GM19351 (cell line): ENCODE measurements at regions not wholly inside any gene's neighbourhood (a gene's known extent, or its start where the extent isn't known, plus 50 kb on each side); places are given as distances from the start of the nearest gene placed in this dataset.
"Not testable (repeated sequence)": the region's sequence is repeated elsewhere in the genome, so short reads cannot be mapped to it uniquely, and the experiment has no call there.

Source experiments
- ATAC-seq: cut with Tn5 transposase; IDR thresholded peaks from one replicate; pipeline ENCODE4 v1.9.1; 2021; ENCODE audit warnings: mild to moderate bottlenecking, moderate library complexity; ENCODE audit not compliant: unreplicated experiment

DNA sequence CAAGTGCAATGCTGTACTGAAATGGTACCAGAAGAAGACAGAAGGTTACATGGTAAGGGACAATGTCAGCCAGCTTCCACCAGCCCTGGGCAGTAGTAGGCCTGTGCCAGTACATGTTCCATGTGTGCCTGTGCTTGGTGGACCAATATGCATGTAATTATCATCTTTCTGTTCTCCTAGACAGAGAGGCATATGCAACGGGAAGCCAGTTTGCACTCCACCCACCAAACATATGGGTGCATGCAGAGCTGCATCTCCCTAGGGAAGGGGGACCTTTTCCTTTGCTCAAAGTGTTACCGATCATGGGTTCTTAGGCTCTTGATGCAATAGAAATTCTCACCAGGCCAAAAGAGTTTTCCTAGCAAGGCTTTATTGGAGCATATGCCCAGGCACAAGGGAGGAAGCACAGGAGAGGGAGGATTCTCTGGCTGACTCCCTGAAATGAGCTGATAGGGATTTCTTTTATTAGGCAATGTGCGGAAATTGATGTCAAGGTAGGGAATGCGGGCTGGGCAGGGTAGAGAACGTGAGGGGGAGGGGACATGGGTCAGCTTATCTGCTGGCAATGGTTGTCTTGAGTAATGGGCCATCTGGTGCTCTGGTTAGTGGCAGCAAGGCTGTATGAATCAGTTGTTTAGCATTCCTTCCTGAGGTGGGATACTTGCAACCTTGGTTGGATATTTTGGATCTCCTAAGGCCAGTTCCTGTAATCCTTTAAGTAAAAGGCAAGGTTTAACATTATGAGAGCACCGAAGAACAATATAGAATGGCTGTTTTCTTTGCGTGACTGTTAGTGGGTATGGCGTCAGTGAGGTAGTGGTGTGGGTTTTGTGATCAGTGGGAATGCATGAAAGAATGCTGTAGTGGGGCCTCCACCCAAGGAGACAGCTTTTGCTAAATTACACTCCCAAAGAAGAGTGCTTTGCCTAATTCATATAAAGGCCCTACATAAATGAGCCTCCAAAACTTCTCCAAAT is 102.5 kb downstream of the CDRT15L2 start:
- ATAC-seq, result not testable (repeated sequence)

DNA sequence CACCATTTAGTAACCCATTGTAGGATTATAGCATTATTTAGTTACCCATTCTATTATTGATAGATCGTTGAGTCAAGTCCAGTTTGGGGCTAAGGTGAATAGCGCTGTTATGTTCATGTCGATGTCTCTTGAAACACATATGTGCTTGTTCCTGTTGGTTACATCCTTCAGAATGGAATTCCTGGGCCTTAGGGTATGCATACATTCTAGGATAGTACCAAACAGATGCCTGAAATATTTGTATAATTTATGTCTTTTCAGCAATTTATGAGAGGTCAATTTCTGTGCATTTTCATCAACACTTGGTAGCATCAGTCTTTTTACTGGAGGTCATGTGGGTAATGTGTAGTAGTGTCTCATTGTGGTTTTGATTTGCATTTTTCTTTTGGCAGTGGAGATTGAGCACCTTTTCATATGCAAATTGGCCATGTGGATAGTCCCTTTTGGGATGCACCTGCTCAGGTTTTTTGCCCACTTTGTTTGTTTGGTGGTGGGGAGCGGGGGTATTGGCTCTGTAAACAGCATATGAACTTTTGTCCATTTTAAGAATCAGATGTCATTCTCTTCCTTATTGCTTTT is 104.2 kb downstream of the CDRT15L2 start:
- not testable (repeated sequence) for ATAC-seq

DNA sequence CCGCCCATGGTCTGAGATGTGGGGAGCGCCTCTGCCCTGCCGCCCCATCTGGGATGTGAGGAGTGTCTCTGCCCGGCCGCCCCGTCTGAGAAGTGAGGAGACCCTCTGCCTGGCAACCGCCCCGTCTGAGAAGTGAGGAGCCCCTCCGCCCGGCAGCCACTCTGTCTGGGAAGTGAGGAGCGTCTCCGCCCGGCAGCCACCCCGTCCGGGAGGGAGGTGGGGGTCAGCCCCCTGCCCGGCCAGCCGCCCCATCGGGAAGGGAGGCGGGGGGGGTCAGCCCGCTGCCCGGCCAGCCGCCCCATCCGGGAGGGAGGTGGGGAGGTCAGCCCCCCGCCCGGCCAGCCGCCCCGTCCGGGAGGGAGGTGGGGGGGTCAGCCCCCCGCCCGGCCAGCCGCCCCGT is 105.5 kb downstream of the CDRT15L2 start:
- not testable (repeated sequence) for ATAC-seq

DNA sequence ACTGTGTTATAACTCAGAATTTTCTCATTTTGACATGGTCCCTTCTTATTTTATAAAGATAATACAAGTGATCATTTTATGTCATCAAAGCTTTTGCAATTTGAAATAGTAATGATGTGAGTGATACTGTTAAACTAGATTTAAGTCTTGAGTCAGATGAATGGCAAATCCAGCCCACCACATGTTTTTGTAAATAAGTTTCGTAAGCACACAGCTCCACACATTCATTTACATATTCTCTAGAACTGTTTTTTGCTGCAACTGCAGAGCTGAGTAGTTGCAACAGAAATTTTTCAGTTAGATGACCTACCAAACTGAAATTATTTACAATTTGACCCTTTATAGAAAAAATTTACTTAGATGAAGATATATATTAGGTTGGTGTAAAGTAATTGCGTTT is 108.1 kb downstream of the CDRT15L2 start:
- not testable (repeated sequence) for ATAC-seq

DNA sequence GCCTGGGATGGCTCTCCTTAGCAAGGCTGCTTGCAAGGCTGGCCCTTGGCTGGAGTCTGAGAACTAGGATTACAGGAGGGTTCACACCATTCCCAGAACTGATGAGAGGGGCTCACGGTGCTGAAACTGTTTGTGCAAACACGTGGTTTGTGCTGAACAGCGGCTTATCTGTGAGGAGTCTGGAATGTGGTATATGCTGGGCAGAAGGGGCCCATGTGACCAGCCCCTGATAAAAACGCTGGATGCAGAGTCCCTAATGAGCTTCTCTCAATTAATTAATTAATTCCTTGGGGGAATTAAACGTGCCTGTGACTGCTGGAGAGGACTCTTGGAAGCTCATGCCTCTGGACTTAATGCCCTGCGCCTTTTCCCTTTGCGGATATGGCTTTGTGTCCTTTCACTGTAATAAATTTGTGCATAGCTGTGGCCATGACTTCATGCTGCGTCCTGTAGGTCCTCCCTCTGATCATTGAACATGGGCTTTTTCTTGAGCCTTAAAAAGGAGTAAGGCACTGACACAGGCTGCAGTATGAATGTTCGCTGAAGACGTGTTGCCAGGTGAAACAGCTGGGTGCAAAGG is 109.7 kb downstream of the CDRT15L2 start:
- ATAC-seq, result not testable (repeated sequence)

DNA sequence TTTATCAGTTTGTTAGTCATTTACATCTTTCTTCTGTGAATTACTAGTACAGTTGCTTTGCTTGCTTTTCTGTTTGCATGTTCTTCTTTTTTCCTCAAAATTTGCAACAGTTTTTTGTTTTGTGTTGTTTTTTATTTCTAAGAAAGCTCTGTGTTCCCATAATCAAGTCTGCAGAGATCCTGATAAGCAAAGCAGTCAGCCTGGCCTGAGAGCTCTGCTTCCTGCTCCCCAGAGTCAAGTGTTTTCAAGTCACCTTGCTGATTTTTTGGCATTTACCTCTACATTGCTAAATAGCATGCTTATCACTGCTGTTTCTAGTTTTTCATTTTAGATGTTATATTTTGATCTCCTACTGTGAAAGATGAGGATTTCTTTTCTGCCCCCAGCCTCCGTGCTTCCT is 113.2 kb downstream of the CDRT15L2 start:
- not testable (repeated sequence) for ATAC-seq

DNA sequence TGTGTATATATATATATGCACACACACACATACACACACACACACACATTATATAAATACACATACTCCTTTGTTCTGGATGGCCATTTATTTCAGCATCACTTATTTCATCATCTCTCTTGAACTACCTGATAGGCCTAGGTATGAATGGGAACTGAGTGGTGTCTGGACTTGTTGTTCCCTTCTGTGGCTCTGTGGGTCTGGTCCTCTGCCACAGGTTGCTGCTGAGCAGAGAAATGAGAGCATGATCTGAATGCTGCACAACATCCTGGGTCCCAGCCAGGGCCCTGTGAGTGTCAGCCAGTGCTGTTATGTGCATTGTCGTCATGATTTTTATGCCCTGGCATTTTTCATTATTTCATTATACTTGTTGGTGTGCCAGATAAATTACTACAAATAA is 116.3 kb downstream of the CDRT15L2 start:
- not testable (repeated sequence) for ATAC-seq

DNA sequence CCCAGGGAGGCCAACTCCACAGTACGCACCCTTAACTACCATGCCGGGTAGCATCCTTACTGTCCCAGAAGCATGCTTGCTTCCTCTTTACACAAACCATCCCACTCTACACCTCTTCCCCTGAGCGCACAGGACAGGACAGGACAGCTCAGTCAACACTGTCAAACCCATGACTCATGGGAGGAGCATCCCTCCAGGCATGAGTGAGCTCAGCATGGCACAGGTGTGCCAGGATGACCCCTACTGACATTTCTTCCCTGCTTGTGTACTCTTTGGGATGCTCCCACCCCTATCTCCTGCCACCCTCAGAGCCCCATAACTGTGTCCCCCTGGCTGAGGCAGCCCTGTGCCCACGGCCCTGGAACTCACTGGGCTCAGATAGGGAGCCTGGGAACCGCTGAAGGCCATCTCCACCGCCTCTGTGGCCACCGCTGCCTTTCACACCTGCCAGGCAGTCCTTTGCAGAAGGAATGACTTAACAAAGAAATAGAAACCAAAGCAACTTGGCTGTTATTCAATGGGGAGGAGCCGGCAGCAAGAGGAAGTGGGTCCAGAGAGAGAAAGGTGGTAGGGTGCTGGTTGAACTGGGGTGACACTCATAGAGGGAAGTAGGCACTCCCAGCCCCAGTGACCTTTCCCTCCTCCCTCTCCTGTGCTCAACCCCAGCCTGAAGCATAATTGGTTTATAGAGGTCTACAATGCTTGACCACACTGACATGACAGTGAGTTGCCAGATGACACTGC is 119.1 kb downstream of the CDRT15L2 start:
- ATAC-seq, result peak; percentile 93

DNA sequence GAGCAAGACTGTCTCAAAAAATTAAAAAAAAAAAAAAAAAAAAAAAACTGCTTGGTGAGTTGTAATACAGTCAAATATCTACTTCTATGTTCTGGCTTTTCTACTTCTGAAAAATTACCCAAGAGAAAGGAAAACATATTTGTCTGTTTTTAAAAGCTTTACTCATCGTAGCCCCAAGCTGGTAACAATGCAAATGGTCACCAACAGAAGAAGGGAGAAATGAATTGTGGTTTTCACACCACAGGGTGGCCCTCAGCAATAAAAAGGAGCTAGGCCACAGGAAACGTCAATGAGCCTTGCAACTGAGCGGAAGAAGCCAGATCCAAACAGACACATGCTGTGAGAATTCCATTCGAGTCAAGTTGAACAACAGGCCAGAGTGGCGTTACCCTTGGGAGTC is 121.0 kb downstream of the CDRT15L2 start:
- not testable (repeated sequence) for ATAC-seq

DNA sequence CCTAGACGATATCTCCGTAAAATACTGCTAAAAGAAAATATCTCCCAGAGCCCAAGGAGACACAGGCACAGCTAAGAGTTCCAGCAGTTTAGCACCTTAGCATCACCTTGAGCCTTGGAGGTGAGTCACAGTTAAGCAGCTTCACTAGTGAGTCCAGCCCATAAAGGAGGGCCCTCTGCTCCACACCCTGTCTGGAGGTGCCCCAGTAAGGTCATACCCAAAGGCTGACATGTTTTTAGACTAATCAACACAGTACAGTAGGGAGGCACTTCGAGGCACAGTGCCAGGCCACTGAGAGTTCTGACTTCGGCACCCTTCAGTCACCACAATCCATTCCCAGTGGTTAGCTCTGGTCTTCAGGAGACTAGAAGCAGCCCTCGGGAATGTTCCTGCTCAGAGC is 121.8 kb downstream of the CDRT15L2 start:
- ATAC-seq, result not testable (repeated sequence)

DNA sequence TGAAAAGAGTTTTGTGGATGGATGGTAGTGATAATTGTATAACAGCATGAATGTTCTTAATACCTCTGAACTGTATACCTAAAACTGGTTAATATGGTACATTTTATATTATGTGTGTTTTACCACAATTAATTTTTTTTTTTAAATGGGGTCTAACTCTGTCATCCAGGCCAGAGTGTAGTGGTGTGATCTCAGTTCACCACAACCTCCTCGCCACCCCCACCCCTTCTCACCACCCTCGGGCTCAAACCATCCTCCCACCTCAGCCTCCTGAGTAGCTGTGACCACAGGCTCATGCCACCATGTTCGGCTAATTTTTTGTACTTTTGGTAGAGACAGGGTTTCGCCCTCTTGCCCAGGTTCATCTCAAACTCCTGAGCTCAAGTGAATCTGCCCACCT is 123.2 kb downstream of the CDRT15L2 start:
- no peak for ATAC-seq

DNA sequence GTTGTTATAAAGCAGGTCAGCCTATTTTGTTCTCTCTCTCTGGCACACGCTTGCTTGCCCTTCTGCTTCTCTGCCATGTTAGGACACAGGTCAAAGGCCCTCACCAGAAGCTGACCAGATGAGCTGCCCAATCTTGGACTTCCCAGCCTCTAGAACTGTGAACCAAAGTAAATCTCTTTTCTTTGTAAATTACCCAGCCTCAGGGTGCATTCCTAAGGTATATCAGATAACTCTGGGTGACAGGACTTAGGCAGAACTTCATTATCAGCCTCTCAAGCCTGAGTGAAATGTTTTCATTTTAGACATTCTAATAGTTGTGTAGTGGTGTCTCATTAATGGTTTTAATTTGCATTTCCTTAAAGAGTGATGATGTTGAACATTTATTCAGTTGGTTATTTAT is 124.3 kb downstream of the CDRT15L2 start:
- ATAC-seq, result no peak

DNA sequence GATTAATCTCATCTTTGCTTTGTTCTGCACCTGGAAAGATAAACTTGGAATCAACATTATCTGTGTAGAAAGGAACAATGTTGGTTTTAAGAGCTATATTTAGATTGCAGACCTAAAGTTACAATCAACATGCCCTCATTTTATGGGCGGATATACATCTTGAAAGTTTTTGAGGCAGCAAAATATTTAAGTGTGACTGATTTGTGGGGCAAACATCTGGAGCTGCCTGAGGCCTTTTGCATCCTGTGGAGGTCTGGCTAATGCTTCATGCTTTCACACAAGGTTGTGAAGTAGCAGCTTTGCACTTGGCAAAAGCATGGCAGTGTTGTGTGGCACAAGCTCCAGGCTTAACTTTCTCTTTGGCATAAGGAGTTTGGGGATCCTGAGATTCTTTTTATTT is 125.7 kb downstream of the CDRT15L2 start:
- ATAC-seq, result not testable (repeated sequence)

DNA sequence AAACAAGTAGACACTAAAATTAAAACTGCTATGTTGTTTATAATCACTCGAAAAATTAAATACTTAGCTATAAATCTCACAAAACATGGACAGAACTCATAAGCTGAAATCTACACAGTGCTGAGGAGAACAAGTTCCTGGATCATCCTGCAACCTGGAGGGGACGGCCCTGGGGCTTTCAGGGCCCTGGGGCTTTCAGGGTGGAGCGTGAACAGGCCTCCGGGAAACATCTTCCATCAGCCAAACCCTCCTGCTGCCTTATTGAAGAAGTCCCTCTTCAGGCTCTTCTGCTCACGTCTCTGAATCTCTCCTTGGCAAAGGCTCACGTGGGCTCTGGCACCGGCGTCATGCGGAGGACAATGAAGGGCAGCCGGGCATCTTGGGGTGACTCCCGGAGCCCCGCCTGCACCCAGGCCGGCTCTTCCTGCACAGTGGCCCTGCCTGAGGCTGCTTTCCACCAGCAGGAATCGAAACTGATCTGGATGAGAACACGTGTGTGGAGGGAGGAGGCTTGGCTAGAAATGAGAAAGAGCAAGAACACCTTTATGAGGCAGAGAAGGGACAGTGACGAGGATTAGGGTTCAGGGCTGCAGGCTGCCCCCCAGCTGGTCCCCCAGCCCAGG is 127.3 kb downstream of the CDRT15L2 start:
- ATAC-seq, result no peak

DNA sequence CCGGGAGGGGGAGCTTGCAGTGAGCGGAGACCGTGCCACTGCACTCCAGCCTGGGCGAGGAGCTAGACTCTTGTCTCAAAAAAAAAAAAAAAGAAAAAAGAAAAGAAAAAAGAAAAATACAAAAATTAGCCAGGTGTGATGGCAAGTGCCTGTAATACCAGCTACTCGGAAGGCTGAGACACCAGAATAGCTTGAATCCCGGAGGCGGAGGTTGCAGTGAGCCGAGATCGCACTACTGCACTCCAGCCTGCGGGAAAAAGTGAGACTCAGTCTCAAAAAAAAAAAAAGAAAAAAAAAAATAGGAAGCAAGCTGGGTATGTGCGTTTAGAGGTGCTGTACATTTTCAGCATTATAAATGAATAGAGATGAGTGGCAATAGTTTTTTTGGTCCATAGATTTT is 129.3 kb downstream of the CDRT15L2 start:
- not testable (repeated sequence) for ATAC-seq

DNA sequence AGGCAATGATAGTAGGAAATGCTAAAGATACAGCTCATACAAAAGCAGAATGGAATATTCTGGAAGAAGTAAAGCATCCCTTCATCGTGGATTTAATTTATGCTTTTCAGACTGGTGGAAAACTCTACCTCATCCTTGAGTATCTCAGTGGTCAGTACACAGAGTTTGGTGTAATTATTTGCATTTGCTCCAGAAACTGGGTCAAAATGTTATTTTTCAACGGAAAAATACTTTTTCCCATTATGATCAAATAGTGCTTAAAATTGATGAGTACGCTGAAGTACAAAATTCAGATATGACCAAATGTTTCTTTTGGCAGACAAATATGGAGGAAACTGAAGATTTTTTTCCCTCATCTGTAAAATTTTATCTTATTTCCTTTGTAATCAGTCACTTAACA is 137.0 kb downstream of the CDRT15L2 start:
- ATAC-seq, result not testable (repeated sequence)

DNA sequence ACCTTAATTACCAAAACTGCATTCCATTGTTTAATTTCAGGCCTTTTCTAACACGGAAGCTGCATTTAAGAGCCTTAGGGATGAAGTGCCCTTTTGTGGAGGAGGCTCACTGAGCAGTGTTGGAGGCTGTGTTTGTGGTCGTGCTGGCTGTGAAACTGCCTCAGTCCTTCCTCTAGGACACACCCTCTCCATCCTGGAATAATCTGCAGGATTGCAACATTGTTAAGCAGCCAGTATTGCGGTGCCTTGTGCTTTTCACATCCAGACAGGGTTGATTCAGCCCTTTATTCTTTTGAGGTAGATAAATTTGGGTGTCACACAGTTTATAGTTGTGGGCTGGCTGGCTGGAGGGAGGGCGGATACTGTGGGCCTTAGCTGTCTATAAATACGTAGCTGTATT is 141.6 kb downstream of the CDRT15L2 start:
- ATAC-seq, result no peak

DNA sequence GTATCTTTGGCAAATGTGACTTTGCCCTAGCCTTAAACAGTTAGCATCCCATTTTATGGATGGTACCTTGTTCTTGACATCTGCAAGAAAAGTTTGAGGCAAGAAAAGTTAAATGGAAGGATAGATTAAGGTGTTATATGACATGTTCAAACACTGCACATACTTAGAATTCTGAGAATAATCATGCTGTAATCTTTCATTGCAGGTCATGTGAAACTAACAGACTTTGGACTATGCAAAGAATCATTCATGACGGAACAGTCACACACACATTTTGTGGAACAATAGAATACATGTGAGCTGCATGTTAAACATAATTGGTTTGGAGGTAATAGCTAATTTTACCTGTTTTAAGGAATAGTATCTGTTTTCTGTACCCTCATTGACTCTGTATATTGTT is 144.9 kb downstream of the CDRT15L2 start:
- ATAC-seq, result not testable (repeated sequence)

DNA sequence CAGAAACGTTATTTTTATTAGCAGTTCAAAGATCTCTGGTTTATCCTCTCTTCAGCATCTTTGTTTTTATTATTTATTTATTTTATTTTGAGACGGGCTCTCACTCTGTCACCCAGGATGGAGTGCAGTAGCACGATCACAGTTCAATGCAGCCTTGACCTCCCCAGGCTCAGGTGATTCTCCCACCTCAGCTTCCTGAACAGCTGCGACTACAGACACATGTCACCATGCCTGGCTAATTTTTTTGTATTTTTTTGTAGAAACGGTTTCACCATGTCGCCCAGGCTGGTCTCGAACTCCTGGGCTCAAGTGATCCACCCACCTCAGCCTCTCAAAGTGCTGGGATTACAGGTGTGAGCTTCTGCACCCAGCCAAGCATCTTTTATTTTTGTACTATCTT is 147.7 kb downstream of the CDRT15L2 start:
- ATAC-seq, result not testable (repeated sequence)

DNA sequence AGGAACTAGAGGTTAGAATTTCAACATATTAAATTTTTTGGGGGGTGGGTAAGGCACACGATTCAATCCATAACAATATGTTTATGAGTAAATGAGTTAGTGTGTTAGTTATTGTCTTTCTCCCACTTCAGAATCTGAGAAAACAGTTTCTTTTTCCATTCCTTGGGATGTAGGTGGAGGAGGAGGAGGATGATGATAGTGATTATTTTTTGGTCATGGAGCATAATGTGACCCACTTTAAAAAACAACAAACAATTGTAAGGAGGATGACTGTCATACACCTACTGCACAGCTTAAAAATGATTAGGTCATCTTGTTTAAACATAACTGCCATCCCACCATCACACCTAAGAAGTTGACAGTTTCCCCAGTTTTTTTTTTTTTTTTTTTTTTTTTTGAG is 148.7 kb downstream of the CDRT15L2 start:
- ATAC-seq, result no peak

DNA sequence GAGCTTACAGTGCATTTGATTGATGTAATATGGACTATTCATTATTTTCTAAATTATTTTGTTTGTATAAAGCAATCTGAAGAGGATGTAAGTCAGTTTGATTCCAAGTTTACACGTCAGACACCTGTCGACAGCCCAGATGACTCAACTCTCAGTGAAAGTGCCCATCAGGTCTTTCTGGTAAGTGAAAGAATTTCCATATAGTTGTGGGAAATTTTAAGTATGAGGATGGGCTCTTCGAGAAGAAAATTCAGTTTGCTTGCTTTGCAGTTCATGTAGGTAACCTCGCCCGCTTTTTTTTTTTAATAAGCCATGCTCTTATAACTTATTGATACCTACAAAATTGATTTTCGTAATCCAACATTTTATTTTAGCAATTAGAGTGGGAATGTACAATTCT is 151.6 kb downstream of the CDRT15L2 start:
- not testable (repeated sequence) for ATAC-seq
